IMR-90 (cell line): ENCODE measurements at regions not wholly inside any gene's neighbourhood (a gene's known extent, or its start where the extent isn't known, plus 50 kb on each side); places are given as distances from the start of the nearest gene placed in this dataset.

Experiments
- ATAC-seq: fragments of 200-7000 bp; cut with Tn5 transposase; 2 replicates; pipeline ENCODE4 v1.9.1; 2020; ENCODE audit warnings: low read depth, mild to moderate bottlenecking, moderate library complexity
- BruUV-seq: library from RNA; stranded (reverse); fragments of 400-500 nt; replicated peaks from 2 replicates; lab custom pipeline; 2021; lab: Mats Ljungman, UMichigan
- CTCF ChIA-PET: fragments of 300-600 bp; formaldehyde crosslinking; extraction: SDS; loops from one replicate; lab custom pipeline; 2021; ENCODE audit warnings: antibody characterized with exemption; lab: Yijun Ruan, JAX
- POLR2A ChIA-PET: fragments of 300-600 bp; sonication (Branson Sonifier 250); formaldehyde crosslinking; loops from one replicate; lab custom pipeline; 2022; ENCODE audit warnings: antibody characterized with exemption; ENCODE audit not compliant: unreplicated experiment; lab: Charles Lee
- DNase-seq: peaks from one replicate; pipeline ENCODE4 v3.0.0; 2013
- H2AFZ ChIP-seq: replicated peaks from 2 replicates; pipeline ENCODE3; 2013; ENCODE audit warnings: low read length, mild to moderate bottlenecking; ENCODE audit not compliant: poor library complexity
- H2AK5ac ChIP-seq: 2 replicates; pipeline ENCODE4 v1.6.1; 2013; ENCODE audit warnings: low read depth, low read length, inconsistent platforms
- H2AK9ac ChIP-seq: replicated peaks from 2 replicates; pipeline ENCODE3; 2013; ENCODE audit warnings: mild to moderate bottlenecking, low read depth, low read length, moderate library complexity; ENCODE audit not compliant: poor library complexity
- H2BK120ac ChIP-seq: 2 replicates; pipeline ENCODE4 v1.6.1; 2013; ENCODE audit warnings: low read depth, low read length, inconsistent platforms
- H2BK15ac ChIP-seq: 3 replicates; pipeline ENCODE4 v1.6.1; 2013; ENCODE audit warnings: low read depth, low read length, inconsistent platforms
- H2BK20ac ChIP-seq: 2 replicates; pipeline ENCODE4 v1.6.1; 2013; ENCODE audit warnings: low read depth, mild to moderate bottlenecking, inconsistent platforms, low read length, moderate library complexity
- H2BK5ac ChIP-seq: 2 replicates; pipeline ENCODE4 v1.6.1; 2013; ENCODE audit warnings: mild to moderate bottlenecking, low read depth, low read length, inconsistent platforms; ENCODE audit not compliant: poor library complexity, severe bottlenecking
- H3K14ac ChIP-seq: replicated peaks from 2 replicates; pipeline ENCODE4 v1.6.1; 2013; ENCODE audit warnings: low read depth, low read length, inconsistent platforms
- H3K18ac ChIP-seq: 2 replicates; pipeline ENCODE4 v1.6.1; 2013; ENCODE audit warnings: low read depth, low read length, control low read depth
- H3K23ac ChIP-seq: 2 replicates; pipeline ENCODE4 v1.6.1; 2013; ENCODE audit warnings: low read depth, low read length, inconsistent platforms
- H3K27ac ChIP-seq: 2 replicates; pipeline ENCODE4 v1.5.1; 2013; ENCODE audit warnings: mild to moderate bottlenecking, control low read depth, low read length; ENCODE audit not compliant: insufficient read depth
- H3K27me3 ChIP-seq: 2 replicates; pipeline ENCODE4 v1.6.1; 2013; ENCODE audit warnings: low read length; ENCODE audit not compliant: control insufficient read depth, insufficient read depth
- H3K36me3 ChIP-seq: 2 replicates; pipeline ENCODE4 v1.6.1; 2013; ENCODE audit warnings: low read length, mixed read lengths; ENCODE audit not compliant: control insufficient read depth, insufficient read depth
- H3K4ac ChIP-seq: 2 replicates; pipeline ENCODE4 v1.6.1; 2013; ENCODE audit warnings: low read depth, low read length, inconsistent platforms
- H3K4me1 ChIP-seq: 2 replicates; pipeline ENCODE4 v1.6.1; 2013; ENCODE audit warnings: low read length, mixed read lengths; ENCODE audit not compliant: control insufficient read depth, insufficient read depth
- H3K4me2 ChIP-seq: 2 replicates; pipeline ENCODE4 v1.6.1; 2013; ENCODE audit warnings: low read depth, mild to moderate bottlenecking, control low read depth, low read length, moderate library complexity
- H3K4me3 ChIP-seq: 2 replicates; pipeline ENCODE4 v1.5.1; 2013; ENCODE audit warnings: low read depth, mild to moderate bottlenecking, control low read depth, low read length, moderate library complexity; ENCODE audit not compliant: insufficient read depth
- H3K56ac ChIP-seq: 2 replicates; pipeline ENCODE4 v1.6.1; 2013; ENCODE audit warnings: low read length, inconsistent platforms; ENCODE audit not compliant: insufficient read depth; ENCODE audit errors: extremely low read depth
- H3K79me1 ChIP-seq, 2 experiments: 2 replicates each; pipeline ENCODE4 v1.6.1; 2013; ENCODE audit warnings: low read length in 2 of 2, inconsistent platforms in 1 of 2, low read depth in 1 of 2
- H3K9ac ChIP-seq: 2 replicates; pipeline ENCODE4 v1.6.1; 2013; ENCODE audit warnings: low read depth, low read length, control low read depth
- H3K9me1 ChIP-seq: 2 replicates; pipeline ENCODE4 v1.6.1; 2013; ENCODE audit warnings: low read length, inconsistent platforms; ENCODE audit not compliant: insufficient read depth
- H3K9me3 ChIP-seq: 2 replicates; pipeline ENCODE4 v1.6.1; 2013; ENCODE audit warnings: low read length; ENCODE audit not compliant: control insufficient read depth, insufficient read depth
- H4K20me1 ChIP-seq: 2 replicates; pipeline ENCODE4 v1.6.1; 2013; ENCODE audit warnings: low read length, inconsistent platforms; ENCODE audit not compliant: insufficient read depth
- H4K5ac ChIP-seq: 2 replicates; pipeline ENCODE4 v1.6.1; 2013; ENCODE audit warnings: mild to moderate bottlenecking, low read depth, low read length, control low read depth
- H4K8ac ChIP-seq, 2 experiments: 2 replicates each; pipeline ENCODE4 v1.6.1; 2013; ENCODE audit warnings: low read depth in 2 of 2, low read length in 2 of 2, control low read depth in 1 of 2, inconsistent platforms in 1 of 2
- H4K91ac ChIP-seq: 2 replicates; pipeline ENCODE4 v1.6.1; 2013; ENCODE audit warnings: low read depth, low read length, inconsistent platforms; ENCODE audit not compliant: insufficient read depth
- CTCF ChIP-seq: conservative IDR thresholded peaks from 2 replicates; pipeline ENCODE4 v1.5.1; 2012; ENCODE audit warnings: mild to moderate bottlenecking, low read depth, low read length, improper control_type of control experiment
- ELK1 ChIP-seq: fragments of 150-350 bp; IDR thresholded peaks from 2 replicates; pipeline ENCODE4 v1.6.1; 2016; ENCODE audit warnings: low read depth, mild to moderate bottlenecking, low read length, moderate library complexity, borderline replicate concordance
- RAD21 ChIP-seq: IDR thresholded peaks from 2 replicates; pipeline ENCODE4 v1.6.1; 2012; ENCODE audit warnings: low read length, improper control_type of control experiment
- RCOR1 ChIP-seq: IDR thresholded peaks from 2 replicates; pipeline ENCODE4 v1.6.1; 2012; ENCODE audit warnings: mild to moderate bottlenecking, low read length, improper control_type of control experiment; ENCODE audit not compliant: insufficient replicate concordance
- dilution Hi-C: fragments of 300-500 bp; cut with HindIII; formaldehyde crosslinking; loops from one replicate; pipeline ENCODE4 v1.14.3; 2018; ENCODE audit warnings: low sequenced_read_pairs; ENCODE audit not compliant: unreplicated experiment
- in situ Hi-C: fragments of 300-500 bp; cut with MboI; formaldehyde crosslinking; loops from 3 replicates; pipeline ENCODE4 v1.14.3; 2019; ENCODE audit warnings: low sequenced_read_pairs, inconsistent platforms, mixed read lengths
- intact Hi-C: fragments of 100-400 bp; cut with micrococcal nuclease; formaldehyde crosslinking; loops from 2 replicates; pipeline ENCODE4 v1.10.0; 2022

GRCh38 chr11:13848031-13848430, 114.5 kb upstream of the SPON1 start:
- H3K27me3 ChIP-seq, result no peaks in the 10 kb centered on the region
- no peak overlapping the region for H3K56ac ChIP-seq
- H3K4me2 ChIP-seq, result no peak overlapping the region
- H4K91ac ChIP-seq, result no peak overlapping the region
- H4K8ac ChIP-seq, result no peak overlapping the region
- no peaks in the 10 kb centered on the region for H3K9me1 ChIP-seq
- no peak overlapping the region for H2AK5ac ChIP-seq
- no peak overlapping the region for H3K4ac ChIP-seq
- H2AK9ac ChIP-seq, result no peak overlapping the region
- BruUV-seq, result no TSS peak
- TF ChIP-seq RCOR1, result no peak
- no peak for TF ChIP-seq CTCF
- no peak for TF ChIP-seq ELK1
- TF ChIP-seq RAD21, result no peak
- H3K14ac ChIP-seq, result no peak overlapping the region
- H2BK120ac ChIP-seq, result no peak overlapping the region
- no peaks in the 10 kb centered on the region for H3K4me1 ChIP-seq
- DNase-seq, result no peak
- no peak overlapping the region for H3K27ac ChIP-seq
- no peak overlapping the region for H3K23ac ChIP-seq
- no peaks in the 10 kb centered on the region for H3K9me3 ChIP-seq
- ChIA-PET CTCF (no interaction called here), POLR2A (no interaction called here)
- H2BK20ac ChIP-seq, result no peak overlapping the region
- H3K18ac ChIP-seq, result no peak overlapping the region
- no peaks in the 10 kb centered on the region for H3K36me3 ChIP-seq
- H4K5ac ChIP-seq, result no peak overlapping the region
- H2BK5ac ChIP-seq, result no peak overlapping the region
- H3K4me3 ChIP-seq, result no peak overlapping the region
- H3K79me1 ChIP-seq, result no peaks in the 10 kb centered on the region
- no peaks in the 10 kb centered on the region for H4K20me1 ChIP-seq
- in situ Hi-C loops, result no loop called here
- H2AFZ ChIP-seq, result no peak overlapping the region
- no peak overlapping the region for H2BK15ac ChIP-seq
- no peak for ATAC-seq
- intact Hi-C loops, result no loop called here
- H3K9ac ChIP-seq, result no peak overlapping the region
- dilution Hi-C loops, result no loop called here
